HepG2 (cell line): ENCODE measurements at regions not wholly inside any gene's neighbourhood (a gene's known extent, or its start where the extent isn't known, plus 50 kb on each side); places are given as distances from the start of the nearest gene placed in this dataset.

Experiments
- MATR3 ChIP-seq: sonication (generic); formaldehyde crosslinking; IDR thresholded peaks from 2 replicates; pipeline ENCODE4 v1.4.0; 2020; ENCODE audit warnings: missing genetic modification reagents
- ZNF101 ChIP-seq: sonication (generic); formaldehyde crosslinking; IDR thresholded peaks from 2 replicates; pipeline ENCODE4 v1.4.0; 2020; ENCODE audit warnings: mild to moderate bottlenecking, low read depth, missing genetic modification reagents, borderline replicate concordance

GRCh38 chr18:61133783-61134182 is 199.4 kb upstream of the CDH20 start:
- TF ChIP-seq ZNF101 (CRISPR knock-in tag) (no peak), MATR3 (CRISPR knock-in tag) (no peak)
